Left colon (tissue), 2 donors: ENCODE measurements at regions not wholly inside any gene's neighbourhood (a gene's known extent, or its start where the extent isn't known, plus 50 kb on each side); places are given as distances from the start of the nearest gene placed in this dataset.

Experiments used
- ATAC-seq: fragments of 200-7000 bp; cut with Tn5 transposase; one replicate; pipeline ENCODE4 v1.9.1; 2020; ENCODE audit warnings: mild to moderate bottlenecking, moderate library complexity
- DNase-seq, 2 donors: peaks; one replicate each; pipeline ENCODE4 v3.0.0-alpha.2; 2020
- intact Hi-C, 2 donors: fragments of 100-400 bp; cut with DNase I in 1 of 2; cut with micrococcal nuclease in 1 of 2; formaldehyde crosslinking; loops; one replicate each; pipeline versions ENCODE4 v1.11.2 to v1.14.0; 2022; cut with DNase I, micrococcal nuclease
- donor health status: DM: no; HTN: no; CAD: no.
- donor health status: DM: yes; HTN: yes; CAD: no.

GRCh38 chr1:194114288-194114687 lies 927.9 kb upstream of the B3GALT2 start:
- DNase-seq (no peak), ATAC-seq (no peak)
- intact Hi-C loops = no loop called here

- intact Hi-C loops = no loop called here
- DNase-seq (no peak), ATAC-seq (no peak)
These were observed 919.0 kb upstream of the B3GALT2 start for GRCh38 chr1:194105381-194105780.

- intact Hi-C loops = no loop called here
- no peak for ATAC-seq
- DNase-seq = no peak
These were observed 917.9 kb upstream of the B3GALT2 start for GRCh38 chr1:194104247-194104844.

DNA sequence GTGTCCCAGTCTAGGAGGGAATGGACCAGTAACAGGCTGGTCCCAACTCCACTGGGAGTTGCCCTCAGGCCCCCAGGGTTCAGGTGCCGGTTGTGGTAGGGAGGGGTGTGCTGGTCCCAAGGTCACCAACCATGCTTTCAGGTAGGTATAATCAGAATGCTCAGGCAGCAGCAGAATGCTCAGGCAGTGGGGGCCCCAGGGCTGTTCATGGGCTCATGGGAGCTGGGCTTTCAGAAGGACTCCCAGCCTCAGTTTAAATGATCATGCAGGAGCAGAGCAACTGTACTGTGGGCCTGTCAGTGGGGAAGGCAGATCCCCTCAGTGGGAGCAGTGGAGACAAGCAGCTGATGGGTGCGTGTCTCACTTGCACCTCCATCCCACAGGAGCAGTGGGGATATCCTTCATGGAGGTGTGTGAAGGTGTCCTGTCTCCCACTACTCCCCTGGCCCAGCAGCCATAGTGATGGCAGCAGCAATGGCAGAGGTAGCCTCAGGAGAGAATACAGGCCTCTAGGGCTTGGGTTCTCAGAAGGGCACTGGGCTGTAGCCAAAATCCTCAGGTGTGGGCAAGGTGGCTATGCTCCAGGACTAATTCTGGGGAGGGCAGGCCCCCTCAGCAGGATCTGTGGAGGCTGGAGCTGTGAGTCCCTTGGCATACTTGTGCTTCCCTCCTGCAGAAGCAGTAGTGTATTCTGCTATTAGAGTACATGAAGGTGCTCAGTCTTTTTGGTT lies 917.3 kb upstream of the B3GALT2 start:
- intact Hi-C loops = no loop called here
- DNase-seq = no peak
- no peak for ATAC-seq

GRCh38 chr1:194103101-194103500 lies 916.7 kb upstream of the B3GALT2 start:
- intact Hi-C loops = no loop called here
- ATAC-seq = no peak
- DNase-seq = no peak

- DNase-seq (no peak), ATAC-seq (peak; percentile 31)
- intact Hi-C loops = no loop called here
These were observed 916.2 kb upstream of the B3GALT2 start for GRCh38 chr1:194102607-194103006.

- intact Hi-C loops = no loop called here
- DNase-seq (no peak), ATAC-seq (no peak)
These were observed 898.3 kb upstream of the B3GALT2 start for GRCh38 chr1:194084755-194085154.

DNA sequence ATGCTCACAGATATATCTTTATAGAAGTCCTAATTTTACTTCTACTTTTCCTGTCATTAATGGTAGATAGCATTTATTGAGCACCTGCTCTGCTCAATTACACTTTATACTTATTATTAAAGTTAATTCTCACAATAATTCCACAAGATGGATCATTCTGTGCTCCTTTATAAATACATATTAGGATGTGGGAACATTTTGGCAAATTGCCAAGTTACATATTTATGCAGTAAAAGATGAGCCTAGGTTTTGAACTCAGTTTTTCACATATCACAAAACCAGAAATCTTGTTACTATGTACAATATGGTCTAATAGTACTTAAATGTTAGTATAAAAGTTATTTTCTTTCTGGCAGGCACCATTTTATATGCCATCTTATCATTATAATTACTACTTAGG lies 895.0 kb upstream of the B3GALT2 start:
- ATAC-seq = no peak
- intact Hi-C loops = no loop called here
- no peak for DNase-seq

DNA sequence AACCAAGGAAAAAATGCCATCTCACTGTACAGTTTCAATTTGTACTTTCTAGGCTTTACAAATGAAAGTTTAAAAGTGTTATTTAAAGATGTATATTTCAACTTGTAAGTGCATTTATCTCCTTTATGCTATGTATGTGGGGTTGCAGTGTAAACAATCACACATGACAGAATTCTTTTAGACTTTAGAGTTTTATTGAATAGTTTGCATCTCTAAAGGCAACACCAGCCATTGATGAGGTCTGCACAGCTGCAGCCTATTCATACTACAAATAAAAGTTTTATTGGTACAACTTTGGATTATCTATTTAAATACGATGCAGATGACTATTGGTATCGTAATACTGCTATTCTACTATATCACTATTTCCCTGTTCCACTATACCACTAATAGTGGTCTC lies 894.4 kb upstream of the B3GALT2 start:
- DNase-seq (no peak), ATAC-seq (no peak)
- intact Hi-C loops = no loop called here

GRCh38 chr1:194078765-194079164 lies 892.4 kb upstream of the B3GALT2 start:
- intact Hi-C loops = no loop called here
- ATAC-seq = no peak
- no peak for DNase-seq

- intact Hi-C loops = no loop called here
- no peak for ATAC-seq
These were observed 890.2 kb upstream of the B3GALT2 start for GRCh38 chr1:194076646-194077045.

GRCh38 chr1:194073833-194074232 lies 887.4 kb upstream of the B3GALT2 start:
- no peak for ATAC-seq
- no peak for DNase-seq
- intact Hi-C loops = no loop called here

More at GRCh38 chr1:194076646-194077045, 890.2 kb upstream of the B3GALT2 start:
- no peak for DNase-seq

- DNase-seq = no peak
- intact Hi-C loops = no loop called here
- no peak for ATAC-seq
These were observed 884.8 kb upstream of the B3GALT2 start for GRCh38 chr1:194071205-194071604.

DNA sequence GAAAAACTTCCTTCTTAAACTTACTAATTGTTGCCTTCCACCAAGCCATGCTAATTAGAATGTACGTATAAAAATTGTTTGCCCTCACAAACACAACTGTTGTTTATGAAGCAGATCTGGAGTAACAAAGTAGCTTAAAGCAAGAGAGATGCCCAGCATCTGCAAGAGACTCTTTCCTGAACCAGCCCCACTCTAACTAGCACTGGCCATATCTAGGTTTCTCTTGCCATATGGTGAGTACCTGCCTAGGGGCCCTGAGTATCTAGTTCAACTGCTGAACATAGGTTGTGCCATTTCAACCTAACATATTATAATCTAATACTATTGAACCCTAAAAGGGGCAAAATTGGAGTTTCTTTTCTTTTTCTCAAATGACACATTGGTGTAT lies 883.4 kb upstream of the B3GALT2 start:
- intact Hi-C loops = no loop called here
- ATAC-seq = no peak
- no peak for DNase-seq

GRCh38 chr1:194069168-194069830 lies 882.9 kb upstream of the B3GALT2 start:
- DNase-seq (peak; percentile 5 to 24), ATAC-seq (no peak)
- intact Hi-C loops = no loop called here

- intact Hi-C loops = no loop called here
- DNase-seq (no peak), ATAC-seq (no peak)
These were observed 882.2 kb upstream of the B3GALT2 start for GRCh38 chr1:194068446-194069167.

DNA sequence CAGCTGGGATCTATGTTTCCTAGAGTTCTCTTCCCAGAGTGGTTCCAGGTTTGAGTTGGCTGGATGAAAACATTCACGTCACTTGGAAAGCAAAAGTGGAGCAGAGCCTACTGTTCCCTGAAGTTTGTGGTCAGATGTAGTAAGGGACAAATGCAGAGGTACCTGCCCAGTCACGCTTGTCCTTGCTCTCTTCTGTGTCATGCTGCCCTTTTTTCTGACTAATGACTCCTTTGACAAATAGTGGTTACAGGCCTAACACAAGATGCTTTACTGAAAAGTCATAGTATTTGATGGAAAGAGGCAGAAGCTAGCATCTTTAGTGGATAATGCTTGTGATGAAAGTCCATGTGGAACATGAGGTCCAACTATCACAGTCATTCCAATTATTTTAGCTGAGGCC lies 881.4 kb upstream of the B3GALT2 start:
- DNase-seq (no peak), ATAC-seq (no peak)
- intact Hi-C loops = no loop called here

- peak; percentile 98 for ATAC-seq
- no peak for DNase-seq
- intact Hi-C loops = no loop called here
These were observed 876.5 kb upstream of the B3GALT2 start for GRCh38 chr1:194062962-194063361.

- intact Hi-C loops = no loop called here
- ATAC-seq = no peak
These were observed 876.1 kb upstream of the B3GALT2 start for GRCh38 chr1:194062526-194062925.

DNA sequence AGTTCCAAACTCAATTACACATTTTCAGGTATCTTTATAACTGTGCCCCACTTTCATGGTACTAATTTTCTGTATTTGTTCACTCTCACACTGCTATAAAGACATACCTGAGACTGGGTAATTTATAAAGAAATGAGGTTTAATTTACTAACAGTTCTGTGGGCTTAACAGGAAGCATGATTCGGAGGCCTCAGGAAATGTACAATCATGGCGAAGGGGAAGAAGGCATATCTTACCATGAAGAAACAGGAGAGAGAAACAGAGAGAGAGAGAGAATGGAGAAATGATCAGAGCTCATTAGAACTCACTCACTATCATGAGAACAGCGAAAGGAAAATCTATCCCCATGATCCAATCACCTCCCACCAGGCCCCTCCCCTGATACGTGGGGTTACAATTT lies 874.1 kb upstream of the B3GALT2 start:
- DNase-seq = no peak
- no peak for ATAC-seq

More at GRCh38 chr1:194062526-194062925, 876.1 kb upstream of the B3GALT2 start:
- no peak for DNase-seq

More for the DNA sequence above, 874.1 kb upstream of the B3GALT2 start:
- intact Hi-C loops = no loop called here
